CD4-positive, alpha-beta T cell treated with Interleukin-12 subunit alpha and Interleukin-12 subunit beta, for 1 hour (primary cell): ENCODE measurements at regions not wholly inside any gene's neighbourhood (a gene's known extent, or its start where the extent isn't known, plus 50 kb on each side); places are given as distances from the start of the nearest gene placed in this dataset.
A peak's percentile ranks its signal among the peaks of the same experiment; 100 is the strongest.
"Not testable (repeated sequence)": the region's sequence is repeated elsewhere in the genome, so short reads cannot be mapped to it uniquely, and the experiment has no call there.

ENCODE experiments used
- DNase-seq: peaks from one replicate; pipeline ENCODE4 v3.0.0-alpha.2; 2020

- DNase-seq: no peak
These were observed 51.6 kb downstream of the RESF1 start for GRCh38 chr12:32010631-32011336.

GRCh38 chr12:32012249-32012785, 53.1 kb downstream of the RESF1 start:
- no peak for DNase-seq

- DNase-seq: no peak
These were observed 55.8 kb downstream of the RESF1 start for GRCh38 chr12:32015036-32015435.

- no peak for DNase-seq
These were observed 57.7 kb downstream of the RESF1 start for GRCh38 chr12:32016680-32017482.

- no peak for DNase-seq
These were observed 62.1 kb downstream of the RESF1 start for GRCh38 chr12:32021346-32021773.

GRCh38 chr12:32022387-32022786, 63.2 kb downstream of the RESF1 start:
- DNase-seq: not testable (repeated sequence)

GRCh38 chr12:32023861-32024260, 64.6 kb downstream of the RESF1 start:
- not testable (repeated sequence) for DNase-seq

- DNase-seq: no peak
These were observed 65.8 kb downstream of the RESF1 start for GRCh38 chr12:32024884-32025592.

GRCh38 chr12:32025906-32026305, 66.7 kb downstream of the RESF1 start:
- peak; percentile 44 for DNase-seq

GRCh38 chr12:32027684-32028365, 68.6 kb downstream of the RESF1 start:
- no peak for DNase-seq

- no peak for DNase-seq
These were observed 70.9 kb downstream of the RESF1 start for GRCh38 chr12:32030151-32030550.

- DNase-seq: no peak
These were observed 71.5 kb downstream of the RESF1 start for GRCh38 chr12:32030676-32031075.

- DNase-seq: no peak
These were observed 71.9 kb downstream of the RESF1 start for GRCh38 chr12:32031109-32031508.

GRCh38 chr12:32032205-32032810, 73.1 kb downstream of the RESF1 start:
- DNase-seq: no peak

- DNase-seq: no peak
These were observed 73.2 kb upstream of the BICD1 start for GRCh38 chr12:32033406-32033805.

GRCh38 chr12:32034045-32034444, 72.6 kb upstream of the BICD1 start:
- no peak for DNase-seq

GRCh38 chr12:32036477-32037263, 70.0 kb upstream of the BICD1 start:
- DNase-seq: no peak

- DNase-seq: no peak
These were observed 67.3 kb upstream of the BICD1 start for GRCh38 chr12:32039347-32039746.

GRCh38 chr12:32039917-32040575, 66.6 kb upstream of the BICD1 start:
- no peak for DNase-seq

GRCh38 chr12:32043928-32044549, 62.6 kb upstream of the BICD1 start:
- no peak for DNase-seq
